ENCODE measurements at regions not wholly inside any gene's neighbourhood (a gene's known extent, or its start where the extent isn't known, plus 50 kb on each side); places are given as distances from the start of the nearest gene placed in this dataset.

DNA sequence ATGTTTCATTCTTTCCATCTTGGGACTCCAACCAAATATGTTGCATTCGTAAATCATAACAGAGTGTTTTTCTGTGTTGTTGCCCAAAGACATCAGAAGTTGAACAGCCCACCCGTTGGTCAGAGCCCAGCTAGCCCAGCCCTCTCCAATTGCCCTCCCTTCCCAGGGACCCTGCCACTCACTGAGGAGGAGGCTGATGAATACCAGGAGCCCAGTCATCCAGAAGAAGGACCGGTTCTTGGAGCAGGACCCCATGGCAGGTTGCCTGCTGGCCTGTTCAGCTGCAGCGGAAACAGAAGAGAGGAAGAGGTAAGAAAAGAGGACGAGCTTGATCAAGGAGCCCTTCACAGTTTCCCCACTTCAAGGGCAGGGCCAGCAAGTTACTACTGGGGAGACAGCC lies 172.2 kb upstream of the ETV3 start:
- H3K27me3 ChIP-seq (replicated peaks in 1 of 2; ENCODE audit: control insufficient read depth in 2 of 2, extremely low read depth in 1 of 2, insufficient read depth in 2 of 2, low read length in 1 of 2) = peaks cover 0 to 31% of the 10 kb centered on the region in 2 experiments
- ATAC-seq (replicated peaks in 1 of 4) (no peak), DNase-seq (no peak)
- H3K4me1 ChIP-seq (ENCODE audit: control insufficient read depth in 1 of 2, extremely low read depth in 1 of 2, insufficient read depth in 2 of 2, low read length in 2 of 2) = no peaks in the 10 kb centered on the region
- H3K27ac ChIP-seq (ENCODE audit: low read length) = no peak overlapping the region
- no peaks in the 10 kb centered on the region for H3K9me3 ChIP-seq
- WGBS (ENCODE audit: insufficient coverage) = 85% methylated on average over 2 of the region's 5 CpGs
- H3K4me3 ChIP-seq (ENCODE audit: control insufficient read depth in 1 of 2, extremely low read depth in 1 of 2, low read length in 1 of 2) = no peak overlapping the region
- ChIA-PET POLR2A (no interaction called here), CTCF (no interaction called here)
- H3K36me3 Mint-ChIP-seq = no peaks in the 10 kb centered on the region
- peaks cover 44 to 51% of the 10 kb centered on the region in 2 donors for H3K27me3 Mint-ChIP-seq
- no peak overlapping the region for H3K27ac Mint-ChIP-seq
- peaks cover 0 to 3% (median 0%) of the 10 kb centered on the region in 3 donors for H3K9me3 Mint-ChIP-seq
- no peak overlapping the region for H3K4me3 Mint-ChIP-seq
- H3K36me3 ChIP-seq (ENCODE audit: control insufficient read depth in 2 of 2, extremely low read depth in 1 of 2, insufficient read depth in 1 of 2, low read length in 1 of 2) = no peaks in the 10 kb centered on the region
- H3K4me1 Mint-ChIP-seq = no peaks in the 10 kb centered on the region

DNA sequence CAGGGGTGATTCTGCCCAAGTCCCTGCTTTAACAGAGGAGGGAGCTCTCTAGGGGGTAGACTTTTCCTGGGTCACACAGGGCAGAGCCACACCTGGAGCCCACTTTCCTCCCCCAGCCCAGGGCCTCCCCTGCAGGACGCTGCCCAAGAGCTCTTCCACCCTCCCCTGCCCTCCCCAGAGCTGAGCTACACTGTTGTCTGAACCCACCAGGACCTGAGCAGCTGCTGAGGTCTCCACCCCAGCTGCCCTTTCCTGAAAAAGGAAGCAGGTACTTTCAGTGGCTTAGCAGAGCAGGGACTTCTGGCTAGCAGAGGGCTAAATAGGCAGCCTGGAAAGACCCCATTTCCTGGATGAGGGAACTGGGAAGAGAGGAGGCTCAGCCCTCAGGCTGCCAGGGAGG lies 169.3 kb upstream of the ETV3 start:
- H3K36me3 ChIP-seq (ENCODE audit: control insufficient read depth in 2 of 2, extremely low read depth in 1 of 2, insufficient read depth in 1 of 2, low read length in 1 of 2) = no peaks in the 10 kb centered on the region
- Mint-ChIP-seq H3K27me3 (peaks cover 33 to 35% of the 10 kb centered on the region in 2 donors), H3K9me3 (no peaks in the 10 kb centered on the region), H3K4me3 (no peak overlapping the region), H3K36me3 (no peaks in the 10 kb centered on the region), H3K27ac (no peak overlapping the region), H3K4me1 (no peaks in the 10 kb centered on the region)
- no peaks in the 10 kb centered on the region for H3K4me1 ChIP-seq (ENCODE audit: control insufficient read depth in 1 of 2, extremely low read depth in 1 of 2, insufficient read depth in 2 of 2, low read length in 2 of 2)
- H3K27me3 ChIP-seq (replicated peaks in 1 of 2; ENCODE audit: control insufficient read depth in 2 of 2, extremely low read depth in 1 of 2, insufficient read depth in 2 of 2, low read length in 1 of 2) = peaks cover 0 to 22% of the 10 kb centered on the region in 2 experiments
- H3K9me3 ChIP-seq = no peaks in the 10 kb centered on the region
- H3K27ac ChIP-seq (ENCODE audit: low read length) = no peak overlapping the region
- whole genome bisulfite sequencing (ENCODE audit: insufficient coverage) = 43% methylated on average over 1 of the region's 1 CpG
- H3K4me3 ChIP-seq (ENCODE audit: control insufficient read depth in 1 of 2, extremely low read depth in 1 of 2, low read length in 1 of 2) = no peak overlapping the region
- DNase-seq (no peak), ATAC-seq (replicated peaks in 1 of 4) (no peak)
- POLR2A ChIA-PET = no interaction called here
- CTCF ChIA-PET = no interaction called here

DNA sequence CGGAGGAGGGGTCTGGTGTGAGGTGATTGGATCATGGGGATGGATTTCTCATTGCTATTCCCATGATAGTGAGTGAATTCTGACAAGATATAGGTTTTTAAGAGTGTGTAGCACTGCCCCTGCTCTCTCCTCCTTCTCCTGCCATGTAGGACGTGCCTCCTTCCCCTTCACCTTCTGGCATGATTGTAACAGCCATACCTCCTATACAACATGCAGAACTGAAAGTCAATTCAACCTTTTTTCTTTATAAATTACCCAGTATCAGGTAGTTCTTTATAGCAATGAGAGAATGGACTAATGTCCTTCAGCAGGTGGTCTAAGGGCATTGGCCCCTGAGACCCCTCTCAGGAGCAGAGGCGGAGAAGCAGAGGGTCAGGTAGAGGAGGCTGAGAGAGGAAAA lies 168.7 kb upstream of the ETV3 start:
- WGBS (ENCODE audit: insufficient coverage) = no CpG with 5 or more reads among the region's 3 CpGs
- Mint-ChIP-seq H3K4me1 (no peaks in the 10 kb centered on the region), H3K9me3 (no peaks in the 10 kb centered on the region), H3K27ac (no peak overlapping the region), H3K27me3 (peaks cover 27 to 31% of the 10 kb centered on the region in 2 donors), H3K36me3 (no peaks in the 10 kb centered on the region), H3K4me3 (no peak overlapping the region)
- Histone ChIP-seq H3K27ac (ENCODE audit: low read length) (no peak overlapping the region), H3K4me3 (ENCODE audit: control insufficient read depth in 1 of 2, extremely low read depth in 1 of 2, low read length in 1 of 2) (no peak overlapping the region), H3K27me3 (replicated peaks in 1 of 2; ENCODE audit: control insufficient read depth in 2 of 2, extremely low read depth in 1 of 2, insufficient read depth in 2 of 2, low read length in 1 of 2) (peaks cover 0 to 20% of the 10 kb centered on the region in 2 experiments), H3K36me3 (ENCODE audit: control insufficient read depth in 2 of 2, extremely low read depth in 1 of 2, insufficient read depth in 1 of 2, low read length in 1 of 2) (no peaks in the 10 kb centered on the region), H3K9me3 (no peaks in the 10 kb centered on the region), H3K4me1 (ENCODE audit: control insufficient read depth in 1 of 2, extremely low read depth in 1 of 2, insufficient read depth in 2 of 2, low read length in 2 of 2) (no peaks in the 10 kb centered on the region)
- DNase-seq (no peak), ATAC-seq (replicated peaks in 1 of 4) (no peak)
- CTCF ChIA-PET = no interaction called here
- POLR2A ChIA-PET = no interaction called here

DNA sequence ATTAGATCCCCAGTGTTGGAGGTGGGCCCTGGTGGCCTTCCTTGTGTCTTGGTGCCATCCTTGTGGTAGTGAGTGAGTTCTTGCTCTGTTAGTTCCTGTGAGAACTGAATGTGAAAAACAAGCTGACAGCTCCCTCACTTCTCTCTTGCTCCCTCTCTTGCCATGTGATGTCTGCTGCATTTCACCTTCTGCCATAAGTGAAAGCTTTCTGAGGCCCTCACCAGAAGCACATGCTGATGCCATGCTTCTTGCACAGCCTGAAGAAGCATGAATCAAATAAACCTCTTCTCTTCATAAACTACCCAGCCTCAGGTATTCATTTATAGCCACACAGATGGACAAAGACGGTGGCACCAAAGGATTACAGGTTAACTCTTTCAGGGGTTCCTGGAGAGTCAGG lies 166.1 kb upstream of the ETV3 start:
- H3K4me1 ChIP-seq (ENCODE audit: control insufficient read depth in 1 of 2, extremely low read depth in 1 of 2, insufficient read depth in 2 of 2, low read length in 2 of 2) = no peaks in the 10 kb centered on the region
- Mint-ChIP-seq H3K27ac (no peak overlapping the region), H3K36me3 (no peaks in the 10 kb centered on the region), H3K9me3 (no peaks in the 10 kb centered on the region), H3K4me3 (no peak overlapping the region), H3K4me1 (no peaks in the 10 kb centered on the region), H3K27me3 (peaks cover 8 to 11% of the 10 kb centered on the region in 2 donors)
- ATAC-seq (replicated peaks in 1 of 4) (no peak), DNase-seq (no peak)
- H3K9me3 ChIP-seq = no peaks in the 10 kb centered on the region
- no peak overlapping the region for H3K4me3 ChIP-seq (ENCODE audit: control insufficient read depth in 1 of 2, extremely low read depth in 1 of 2, low read length in 1 of 2)
- H3K36me3 ChIP-seq (ENCODE audit: control insufficient read depth in 2 of 2, extremely low read depth in 1 of 2, insufficient read depth in 1 of 2, low read length in 1 of 2) = no peaks in the 10 kb centered on the region
- H3K27me3 ChIP-seq (replicated peaks in 1 of 2; ENCODE audit: control insufficient read depth in 2 of 2, extremely low read depth in 1 of 2, insufficient read depth in 2 of 2, low read length in 1 of 2) = peaks cover 0 to 3% of the 10 kb centered on the region in 2 experiments
- ChIA-PET CTCF (no interaction called here), POLR2A (no interaction called here)
- H3K27ac ChIP-seq (ENCODE audit: low read length) = no peak overlapping the region
- no CpG with 5 or more reads among the region's 1 CpG for WGBS (ENCODE audit: insufficient coverage)

DNA sequence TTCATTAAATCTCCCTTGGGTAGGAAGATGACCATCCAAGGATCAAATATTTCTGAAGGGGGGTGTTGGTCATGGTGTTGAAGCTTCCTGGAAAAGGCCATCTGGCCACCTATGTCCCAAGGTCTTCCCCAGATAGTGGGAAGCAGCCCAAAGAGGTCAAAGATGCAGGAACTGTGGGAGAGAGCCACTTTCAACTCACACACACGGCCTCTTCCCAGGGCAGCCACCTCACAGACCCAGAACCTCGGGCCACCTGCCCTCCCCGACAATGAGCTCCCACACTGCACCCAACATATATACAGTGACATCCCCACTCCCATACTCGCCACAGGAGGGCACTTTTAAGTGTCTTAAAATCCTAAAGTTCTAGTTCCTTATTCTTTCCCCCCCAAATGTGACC lies 164.5 kb upstream of the ETV3 start:
- no peaks in the 10 kb centered on the region for H3K9me3 Mint-ChIP-seq
- Histone ChIP-seq H3K4me1 (ENCODE audit: control insufficient read depth in 1 of 2, extremely low read depth in 1 of 2, insufficient read depth in 2 of 2, low read length in 2 of 2) (no peaks in the 10 kb centered on the region), H3K27ac (ENCODE audit: low read length) (no peak overlapping the region), H3K9me3 (no peaks in the 10 kb centered on the region), H3K36me3 (ENCODE audit: control insufficient read depth in 2 of 2, extremely low read depth in 1 of 2, insufficient read depth in 1 of 2, low read length in 1 of 2) (no peaks in the 10 kb centered on the region), H3K4me3 (ENCODE audit: control insufficient read depth in 1 of 2, extremely low read depth in 1 of 2, low read length in 1 of 2) (no peak overlapping the region), H3K27me3 (replicated peaks in 1 of 2; ENCODE audit: control insufficient read depth in 2 of 2, extremely low read depth in 1 of 2, insufficient read depth in 2 of 2, low read length in 1 of 2) (peaks cover 0 to 3% of the 10 kb centered on the region in 2 experiments)
- WGBS (ENCODE audit: insufficient coverage) = 79% methylated on average over 3 of the region's 4 CpGs
- peaks cover 2 to 7% of the 10 kb centered on the region in 2 donors for H3K27me3 Mint-ChIP-seq
- no peaks in the 10 kb centered on the region for H3K4me1 Mint-ChIP-seq
- H3K36me3 Mint-ChIP-seq = no peaks in the 10 kb centered on the region
- H3K27ac Mint-ChIP-seq = no peak overlapping the region
- H3K4me3 Mint-ChIP-seq = no peak overlapping the region
- DNase-seq = no peak
- ChIA-PET CTCF (no interaction called here), POLR2A (no interaction called here)
- ATAC-seq (replicated peaks in 1 of 4) = no peak

DNA sequence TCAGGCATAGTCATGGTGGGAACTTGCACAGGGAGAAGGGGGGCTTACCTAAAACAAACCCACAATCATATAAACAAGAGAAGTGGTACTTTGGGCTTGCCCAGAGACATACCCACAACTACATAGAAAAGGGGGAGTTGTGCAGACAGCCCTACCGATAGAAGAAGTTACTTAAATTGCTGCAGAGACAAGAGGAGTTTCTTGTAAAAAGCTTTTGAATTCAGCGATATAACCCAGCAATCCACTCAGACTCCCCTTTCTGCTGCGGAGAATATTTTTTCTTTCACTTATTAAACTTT lies 164.0 kb upstream of the ETV3 start:
- H3K27ac Mint-ChIP-seq = no peak overlapping the region
- no peaks in the 10 kb centered on the region for H3K36me3 Mint-ChIP-seq
- no peaks in the 10 kb centered on the region for H3K9me3 ChIP-seq
- no peak overlapping the region for H3K4me3 Mint-ChIP-seq
- H3K9me3 Mint-ChIP-seq = no peaks in the 10 kb centered on the region
- ATAC-seq (replicated peaks in 1 of 4) (no peak), DNase-seq (no peak)
- peaks cover 0 to 7% of the 10 kb centered on the region in 2 donors for H3K27me3 Mint-ChIP-seq
- H3K4me1 Mint-ChIP-seq = no peaks in the 10 kb centered on the region
- no peaks in the 10 kb centered on the region for H3K4me1 ChIP-seq (ENCODE audit: control insufficient read depth in 1 of 2, extremely low read depth in 1 of 2, insufficient read depth in 2 of 2, low read length in 2 of 2)
- CTCF ChIA-PET = no interaction called here
- POLR2A ChIA-PET = no interaction called here
- no peaks in the 10 kb centered on the region for H3K27me3 ChIP-seq (replicated peaks in 1 of 2; ENCODE audit: control insufficient read depth in 2 of 2, extremely low read depth in 1 of 2, insufficient read depth in 2 of 2, low read length in 1 of 2)
- H3K27ac ChIP-seq (ENCODE audit: low read length) = no peak overlapping the region
- no peaks in the 10 kb centered on the region for H3K36me3 ChIP-seq (ENCODE audit: control insufficient read depth in 2 of 2, extremely low read depth in 1 of 2, insufficient read depth in 1 of 2, low read length in 1 of 2)
- no CpG with 5 or more reads among the region's 3 CpGs for WGBS (ENCODE audit: insufficient coverage)
- no peak overlapping the region for H3K4me3 ChIP-seq (ENCODE audit: control insufficient read depth in 1 of 2, extremely low read depth in 1 of 2, low read length in 1 of 2)

DNA sequence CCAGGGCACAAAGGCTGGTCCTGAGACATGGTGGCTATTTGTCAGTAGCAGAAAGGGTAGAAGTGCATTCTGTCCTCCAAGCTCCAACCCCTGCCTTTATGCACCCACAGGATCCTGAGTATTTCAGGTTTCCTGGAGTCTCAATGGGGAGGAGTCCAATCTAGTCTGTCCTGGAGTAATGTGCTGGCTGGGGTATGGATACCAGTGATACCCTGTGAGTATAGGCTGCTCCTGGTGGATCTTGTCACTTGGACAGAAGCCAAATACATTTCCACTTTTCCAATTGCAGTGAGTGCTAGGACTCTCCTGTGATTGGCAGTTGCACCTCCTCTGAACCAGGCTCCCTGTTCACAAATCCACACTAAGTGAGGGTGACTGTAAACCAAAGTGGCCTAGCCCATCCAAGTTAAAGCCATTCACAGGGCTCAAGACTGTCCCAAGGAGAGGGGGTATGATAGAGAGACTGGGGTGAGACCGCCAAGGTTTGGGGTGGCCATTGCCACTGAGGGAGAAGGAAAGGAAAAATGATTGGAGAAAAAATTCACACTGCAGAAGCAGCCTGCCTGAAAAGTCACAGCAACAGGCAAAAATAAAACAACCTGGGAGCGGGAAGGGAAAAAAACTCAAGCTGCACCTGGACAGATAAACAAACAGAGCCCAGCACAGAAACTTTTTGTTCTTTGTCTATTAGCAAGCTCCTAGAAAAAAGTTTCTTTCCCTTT lies 163.4 kb upstream of the ETV3 start:
- DNase-seq (no peak), ATAC-seq (replicated peaks in 1 of 4) (no peak)
- no peak overlapping the region for H3K4me3 ChIP-seq (ENCODE audit: control insufficient read depth in 1 of 2, extremely low read depth in 1 of 2, low read length in 1 of 2)
- no peaks in the 10 kb centered on the region for H3K4me1 ChIP-seq (ENCODE audit: control insufficient read depth in 1 of 2, extremely low read depth in 1 of 2, insufficient read depth in 2 of 2, low read length in 2 of 2)
- no peak overlapping the region for H3K4me3 Mint-ChIP-seq
- H3K36me3 ChIP-seq (ENCODE audit: control insufficient read depth in 2 of 2, extremely low read depth in 1 of 2, insufficient read depth in 1 of 2, low read length in 1 of 2) = no peaks in the 10 kb centered on the region
- H3K4me1 Mint-ChIP-seq = no peaks in the 10 kb centered on the region
- 86% methylated on average over 1 of the region's 2 CpGs for WGBS (ENCODE audit: insufficient coverage)
- ChIA-PET CTCF (no interaction called here), POLR2A (no interaction called here)
- no peak overlapping the region for H3K27ac Mint-ChIP-seq
- no peaks in the 10 kb centered on the region for H3K9me3 Mint-ChIP-seq
- peaks cover 4 to 12% of the 10 kb centered on the region in 2 donors for H3K27me3 Mint-ChIP-seq
- H3K36me3 Mint-ChIP-seq = no peaks in the 10 kb centered on the region
- no peaks in the 10 kb centered on the region for H3K27me3 ChIP-seq (replicated peaks in 1 of 2; ENCODE audit: control insufficient read depth in 2 of 2, extremely low read depth in 1 of 2, insufficient read depth in 2 of 2, low read length in 1 of 2)
- H3K9me3 ChIP-seq = no peaks in the 10 kb centered on the region
- no peak overlapping the region for H3K27ac ChIP-seq (ENCODE audit: low read length)

Data from T-cell (primary cell).